WTC11 (cell line): ENCODE measurements at regions not wholly inside any gene's neighbourhood (a gene's known extent, or its start where the extent isn't known, plus 50 kb on each side); places are given as distances from the start of the nearest gene placed in this dataset.

Experiments used
- ZNF232 ChIP-seq: sonication (generic); formaldehyde crosslinking; IDR thresholded peaks from 2 replicates; pipeline ENCODE4 v1.8.0; 2022; ENCODE audit warnings: mild to moderate bottlenecking, missing genetic modification reagents
- ZNF423 ChIP-seq: fragments of 250-450 bp; sonication (Bioruptor Pico); IDR thresholded peaks from 2 replicates; pipeline ENCODE4 v2.1.2; 2022; ENCODE audit warnings: mild to moderate bottlenecking, moderate library complexity
- TF ChIP-seq, protein P1 (sequence below): sonication (generic); formaldehyde crosslinking; IDR thresholded peaks from 2 replicates; pipeline ENCODE4 v1.8.0; 2022; ENCODE audit warnings: mild to moderate bottlenecking, missing genetic modification reagents
- TF ChIP-seq, protein P2 (sequence below): sonication (generic); formaldehyde crosslinking; IDR thresholded peaks from 2 replicates; pipeline ENCODE4 v1.8.0; 2022; ENCODE audit warnings: mild to moderate bottlenecking, missing genetic modification reagents

DNA sequence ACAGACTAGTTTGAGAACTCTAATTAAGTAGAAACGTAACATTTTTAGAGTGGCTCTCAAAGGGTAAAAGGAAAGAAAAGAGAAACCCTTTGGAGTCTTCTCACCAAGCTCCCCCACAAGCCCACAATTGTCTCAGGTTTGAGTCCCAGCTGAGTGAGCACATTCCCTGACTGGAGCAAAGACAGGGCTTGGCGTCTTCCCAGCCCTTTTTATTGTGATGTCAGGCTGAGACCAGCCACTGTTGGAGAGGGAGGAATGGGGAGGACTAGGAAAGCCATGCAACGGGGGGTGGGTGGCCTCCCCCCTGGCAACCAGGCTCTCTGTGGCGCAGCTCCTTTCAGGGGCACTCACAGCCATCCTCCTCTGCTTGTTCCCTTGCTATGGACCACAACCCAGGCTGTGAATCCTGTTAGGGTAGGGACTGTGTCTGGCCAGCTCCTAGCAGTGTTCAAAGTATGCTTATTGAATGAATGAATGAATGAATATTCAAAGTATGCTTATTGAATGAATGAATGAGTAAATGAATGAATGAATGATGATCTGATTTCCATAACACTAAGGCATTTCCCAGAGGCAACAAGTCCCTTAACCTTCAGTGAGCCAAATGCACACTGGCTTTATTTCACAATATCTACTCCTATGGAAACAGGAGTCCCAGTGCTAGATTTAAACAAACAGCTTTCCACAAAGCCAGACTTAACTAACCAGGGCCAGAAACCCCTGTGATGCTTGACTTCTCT is 413.3 kb downstream of the MID1IP1 start:
- TF ChIP-seq, protein P1, sequence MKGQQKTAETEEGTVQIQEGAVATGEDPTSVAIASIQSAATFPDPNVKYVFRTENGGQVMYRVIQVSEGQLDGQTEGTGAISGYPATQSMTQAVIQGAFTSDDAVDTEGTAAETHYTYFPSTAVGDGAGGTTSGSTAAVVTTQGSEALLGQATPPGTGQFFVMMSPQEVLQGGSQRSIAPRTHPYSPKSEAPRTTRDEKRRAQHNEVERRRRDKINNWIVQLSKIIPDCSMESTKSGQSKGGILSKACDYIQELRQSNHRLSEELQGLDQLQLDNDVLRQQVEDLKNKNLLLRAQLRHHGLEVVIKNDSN (CRISPR knock-in tag), result no peak
- TF ChIP-seq ZNF423 (CRISPR knock-in tag) (no peak), ZNF232 (CRISPR knock-in tag) (no peak)
- TF ChIP-seq, protein P2, sequence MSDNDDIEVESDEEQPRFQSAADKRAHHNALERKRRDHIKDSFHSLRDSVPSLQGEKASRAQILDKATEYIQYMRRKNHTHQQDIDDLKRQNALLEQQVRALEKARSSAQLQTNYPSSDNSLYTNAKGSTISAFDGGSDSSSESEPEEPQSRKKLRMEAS, result no peak
